ENCODE measurements at regions not wholly inside any gene's neighbourhood (a gene's known extent, or its start where the extent isn't known, plus 50 kb on each side); places are given as distances from the start of the nearest gene placed in this dataset.

DNA sequence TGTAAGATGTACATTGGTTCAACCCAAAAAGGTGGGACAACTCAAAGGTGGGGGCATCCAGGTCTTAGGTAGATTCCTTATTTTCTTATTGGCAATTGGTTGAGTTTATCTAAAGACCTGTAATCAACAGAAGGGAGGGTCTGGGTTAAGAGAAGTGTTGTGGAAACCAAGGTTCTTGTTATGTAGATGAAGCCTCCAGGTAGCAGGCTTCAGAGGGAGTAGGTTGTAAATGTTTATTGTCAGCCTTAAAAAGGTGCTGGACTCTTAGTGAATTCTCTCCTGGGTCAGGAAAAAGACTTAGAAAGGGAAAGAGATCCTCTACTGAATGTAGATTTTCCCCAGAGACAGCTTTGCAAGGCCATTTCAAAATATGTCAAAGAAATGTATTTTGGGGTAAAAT, 125.3 kb upstream of the NDUFV2 start:
- intact Hi-C loops (cut with DNase I) = no loop called here
- no peak overlapping the region for H3K4me3 ChIP-seq

GRCh38 chr18:8977701-8978100, 124.8 kb upstream of the NDUFV2 start:
- intact Hi-C loops (cut with DNase I) = no loop called here
- Histone ChIP-seq H3K4me1 (peaks cover under 1% of the 10 kb centered on the region), H3K9me3 (no peaks in the 10 kb centered on the region), H3K4me3 (no peak overlapping the region), H3K27ac (no peak overlapping the region), H3K27me3 (no peaks in the 10 kb centered on the region), H3K36me3 (no peaks in the 10 kb centered on the region)
- no peak for DNase-seq (ENCODE audit: extremely low spot score in 2 of 2)
- TF ChIP-seq POLR2AphosphoS5 (IDR thresholded peaks at IDR 0.05; ENCODE audit: insufficient read depth in 1 of 2, low read depth in 1 of 2) (no peak), POLR2A (IDR thresholded peaks at IDR 0.05) (no peak)
- TF ChIP-seq, protein P1, sequence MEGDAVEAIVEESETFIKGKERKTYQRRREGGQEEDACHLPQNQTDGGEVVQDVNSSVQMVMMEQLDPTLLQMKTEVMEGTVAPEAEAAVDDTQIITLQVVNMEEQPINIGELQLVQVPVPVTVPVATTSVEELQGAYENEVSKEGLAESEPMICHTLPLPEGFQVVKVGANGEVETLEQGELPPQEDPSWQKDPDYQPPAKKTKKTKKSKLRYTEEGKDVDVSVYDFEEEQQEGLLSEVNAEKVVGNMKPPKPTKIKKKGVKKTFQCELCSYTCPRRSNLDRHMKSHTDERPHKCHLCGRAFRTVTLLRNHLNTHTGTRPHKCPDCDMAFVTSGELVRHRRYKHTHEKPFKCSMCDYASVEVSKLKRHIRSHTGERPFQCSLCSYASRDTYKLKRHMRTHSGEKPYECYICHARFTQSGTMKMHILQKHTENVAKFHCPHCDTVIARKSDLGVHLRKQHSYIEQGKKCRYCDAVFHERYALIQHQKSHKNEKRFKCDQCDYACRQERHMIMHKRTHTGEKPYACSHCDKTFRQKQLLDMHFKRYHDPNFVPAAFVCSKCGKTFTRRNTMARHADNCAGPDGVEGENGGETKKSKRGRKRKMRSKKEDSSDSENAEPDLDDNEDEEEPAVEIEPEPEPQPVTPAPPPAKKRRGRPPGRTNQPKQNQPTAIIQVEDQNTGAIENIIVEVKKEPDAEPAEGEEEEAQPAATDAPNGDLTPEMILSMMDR (IDR thresholded peaks at IDR 0.05) = no peak

More for the DNA sequence above, 125.3 kb upstream of the NDUFV2 start:
- no peaks in the 10 kb centered on the region for H3K27me3 ChIP-seq
- no peaks in the 10 kb centered on the region for H3K4me1 ChIP-seq
- no peak for TF ChIP-seq POLR2AphosphoS5 (IDR thresholded peaks at IDR 0.05; ENCODE audit: insufficient read depth in 1 of 2, low read depth in 1 of 2)
- no peak for TF ChIP-seq POLR2A (IDR thresholded peaks at IDR 0.05)
- TF ChIP-seq, protein P1 (IDR thresholded peaks at IDR 0.05) = no peak
- H3K36me3 ChIP-seq = no peaks in the 10 kb centered on the region
- no peaks in the 10 kb centered on the region for H3K9me3 ChIP-seq
- DNase-seq (ENCODE audit: extremely low spot score in 2 of 2) = no peak
- H3K27ac ChIP-seq = no peak overlapping the region

- H3K27me3 ChIP-seq = no peaks in the 10 kb centered on the region
- H3K4me1 ChIP-seq = peaks cover 8% of the 10 kb centered on the region
- no peak for DNase-seq (ENCODE audit: extremely low spot score in 2 of 2)
- H3K9me3 ChIP-seq = no peaks in the 10 kb centered on the region
- no peak overlapping the region for H3K4me3 ChIP-seq
- H3K27ac ChIP-seq = no peak overlapping the region
- no peaks in the 10 kb centered on the region for H3K36me3 ChIP-seq
- intact Hi-C loops (cut with DNase I) = no loop called here
- no peak for TF ChIP-seq POLR2AphosphoS5 (IDR thresholded peaks at IDR 0.05; ENCODE audit: insufficient read depth in 1 of 2, low read depth in 1 of 2)
- TF ChIP-seq, protein P1 (IDR thresholded peaks at IDR 0.05) = no peak
- no peak for TF ChIP-seq POLR2A (IDR thresholded peaks at IDR 0.05)
Observed at GRCh38 chr18:8978394-8978793, 124.1 kb upstream of the NDUFV2 start.

GRCh38 chr18:8979258-8979988, 123.1 kb upstream of the NDUFV2 start:
- Histone ChIP-seq H3K4me1 (peaks cover 9% of the 10 kb centered on the region), H3K9me3 (no peaks in the 10 kb centered on the region), H3K4me3 (no peak overlapping the region), H3K27ac (no peak overlapping the region), H3K36me3 (no peaks in the 10 kb centered on the region), H3K27me3 (no peaks in the 10 kb centered on the region)
- intact Hi-C loops (cut with DNase I) = no loop called here
- TF ChIP-seq, protein P1 (IDR thresholded peaks at IDR 0.05) = no peak
- no peak for TF ChIP-seq POLR2AphosphoS5 (IDR thresholded peaks at IDR 0.05; ENCODE audit: insufficient read depth in 1 of 2, low read depth in 1 of 2)
- TF ChIP-seq POLR2A (IDR thresholded peaks at IDR 0.05) = no peak
- DNase-seq (ENCODE audit: extremely low spot score in 2 of 2) = no peak

DNA sequence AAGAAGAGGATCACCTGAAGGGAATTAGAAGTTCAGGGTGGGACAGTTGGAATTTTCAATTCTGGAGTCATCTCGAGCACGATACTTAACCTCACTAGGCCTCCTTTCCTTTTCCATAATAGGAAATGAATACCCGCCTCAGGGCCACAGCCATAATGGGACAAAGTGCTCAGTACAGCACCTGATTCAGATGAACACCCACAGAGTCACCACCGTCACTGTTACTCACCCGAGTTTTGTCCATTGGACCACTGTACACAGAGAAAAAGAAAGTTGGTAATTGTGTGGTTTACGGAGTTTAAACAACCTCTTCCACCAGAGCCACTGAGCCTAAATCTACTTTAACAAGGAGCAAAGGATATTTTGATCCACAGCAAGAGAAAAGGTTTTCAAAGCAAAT, 122.0 kb upstream of the NDUFV2 start:
- intact Hi-C loops (cut with DNase I) = loop anchor here (10.0 kb wide), 1 partner anchor 326 kb away; no protein-coding TSS in a partner anchor
- Histone ChIP-seq H3K27me3 (no peaks in the 10 kb centered on the region), H3K4me3 (no peak overlapping the region), H3K27ac (no peak overlapping the region), H3K9me3 (no peaks in the 10 kb centered on the region), H3K36me3 (no peaks in the 10 kb centered on the region), H3K4me1 (peaks cover 9% of the 10 kb centered on the region)
- TF ChIP-seq POLR2A (IDR thresholded peaks at IDR 0.05) (no peak), POLR2AphosphoS5 (IDR thresholded peaks at IDR 0.05; ENCODE audit: insufficient read depth in 1 of 2, low read depth in 1 of 2) (no peak)
- TF ChIP-seq, protein P1 (IDR thresholded peaks at IDR 0.05) = no peak
- DNase-seq (ENCODE audit: extremely low spot score in 2 of 2) = no peak
